HPDE6-E6E7 (cell line): ENCODE measurements at regions not wholly inside any gene's neighbourhood (a gene's known extent, or its start where the extent isn't known, plus 50 kb on each side); places are given as distances from the start of the nearest gene placed in this dataset.

ENCODE experiments used
- DNase-seq: peaks from one replicate; pipeline ENCODE4 v3.0.0; 2011; ENCODE audit warnings: missing footprints; ENCODE audit errors: extremely low spot score

DNA sequence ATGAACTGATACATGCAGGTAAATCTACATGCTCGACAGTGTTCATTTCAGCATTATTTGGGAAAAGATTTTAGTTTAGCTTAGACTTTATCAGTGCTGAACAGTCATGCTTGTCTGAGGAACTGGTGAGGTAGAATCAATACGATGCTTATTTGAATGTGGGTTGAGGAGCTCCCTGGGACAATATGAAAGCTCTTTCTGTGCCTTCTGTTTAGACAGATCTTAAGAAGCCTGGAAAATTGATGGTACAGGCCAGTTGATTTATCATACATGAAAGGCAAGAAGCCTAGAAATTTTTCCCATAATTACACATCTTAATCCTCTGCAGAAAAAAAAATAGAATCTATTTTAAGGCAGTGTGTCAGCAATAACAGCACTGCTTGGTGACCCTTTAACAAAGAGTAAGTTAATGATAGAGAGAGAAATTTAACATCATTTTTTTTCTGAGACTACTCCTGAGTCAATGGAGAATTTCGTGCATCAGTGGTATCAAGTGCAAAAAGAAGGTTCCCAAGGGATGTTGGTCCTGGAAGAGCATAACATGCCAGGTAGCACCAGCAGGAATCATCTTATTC lies 252.2 kb upstream of the CDH20 start:
- no peak for DNase-seq

GRCh38 chr18:61082976-61083630 lies 250.1 kb upstream of the CDH20 start:
- DNase-seq = no peak

- no peak for DNase-seq
These were observed 248.2 kb upstream of the CDH20 start for GRCh38 chr18:61085036-61085435.

- no peak for DNase-seq
These were observed 247.5 kb upstream of the CDH20 start for GRCh38 chr18:61085761-61086160.

- DNase-seq = no peak
These were observed 246.6 kb upstream of the CDH20 start for GRCh38 chr18:61086657-61087056.

DNA sequence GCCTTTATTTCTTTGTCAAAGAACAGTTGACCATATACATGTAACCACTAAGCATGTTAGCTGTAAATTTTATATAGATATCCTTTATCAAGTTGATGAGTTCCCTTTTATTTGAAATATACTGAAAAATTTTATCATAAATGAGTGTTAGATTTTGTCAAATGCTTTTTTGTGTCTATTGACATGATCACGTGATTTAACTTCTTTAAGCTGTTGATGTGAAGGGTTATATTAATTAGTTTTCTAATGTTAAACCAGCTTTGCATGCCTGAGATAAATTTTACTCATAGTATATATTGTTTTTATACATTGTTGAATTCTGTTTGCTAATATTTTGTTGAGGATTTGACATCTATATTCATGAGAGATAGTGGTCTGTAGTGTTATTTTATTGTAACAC lies 241.9 kb upstream of the CDH20 start:
- DNase-seq = no peak

DNA sequence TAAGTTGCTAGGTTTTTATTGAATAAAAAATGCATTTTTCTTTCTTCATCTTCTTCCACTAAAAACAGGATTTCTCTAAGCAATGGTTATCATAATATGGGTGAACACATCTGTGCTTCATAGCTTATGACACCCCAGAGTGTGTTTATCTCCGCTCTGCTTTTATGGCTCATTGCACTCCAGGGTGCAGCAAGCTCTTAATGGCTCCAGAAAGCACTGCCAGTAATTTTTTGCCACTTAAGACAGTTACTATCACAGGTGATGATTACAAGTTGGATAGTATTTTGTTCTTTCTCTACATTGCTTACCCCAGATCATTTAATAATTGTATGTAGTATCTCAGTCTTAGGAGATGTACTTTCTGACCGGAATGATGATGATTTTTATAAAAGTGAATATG lies 239.3 kb upstream of the CDH20 start:
- no peak for DNase-seq

DNA sequence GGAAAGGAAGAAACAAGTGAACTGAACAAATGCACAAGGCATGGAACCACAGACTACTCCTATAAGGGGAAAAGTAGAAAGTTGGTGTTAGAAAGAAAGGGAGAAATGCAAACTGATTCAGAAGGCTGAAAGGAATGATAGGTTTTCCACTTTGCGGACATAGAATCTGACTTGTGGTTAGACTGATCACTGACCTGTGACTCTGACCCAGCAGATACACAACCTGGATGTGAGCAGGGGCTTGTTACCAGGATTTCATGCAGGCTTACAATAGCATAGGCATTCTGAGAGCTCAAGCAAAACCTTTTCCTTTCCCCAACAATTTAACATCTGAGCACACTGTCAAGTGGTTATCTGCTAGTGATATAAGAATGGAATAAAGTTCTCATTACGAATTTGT lies 237.0 kb upstream of the CDH20 start:
- DNase-seq = no peak

DNA sequence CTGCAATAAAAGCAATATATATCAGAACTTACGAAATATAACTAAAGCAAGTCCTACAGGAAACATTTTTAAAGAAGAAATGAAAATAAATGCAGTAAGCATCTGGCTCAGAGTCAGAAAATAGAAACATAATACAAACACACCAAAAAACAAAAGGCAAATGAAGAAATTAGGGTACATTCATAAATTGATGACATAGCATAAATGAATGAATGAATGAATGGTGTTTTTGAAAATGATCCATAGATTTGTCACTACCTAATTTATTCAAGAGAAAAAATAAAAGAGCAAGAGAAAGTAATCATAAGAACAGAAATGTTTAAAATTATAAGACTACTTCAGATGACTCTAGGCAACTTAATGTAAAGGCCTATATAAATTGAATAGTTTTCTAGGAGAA lies 226.1 kb upstream of the CDH20 start:
- no peak for DNase-seq

DNA sequence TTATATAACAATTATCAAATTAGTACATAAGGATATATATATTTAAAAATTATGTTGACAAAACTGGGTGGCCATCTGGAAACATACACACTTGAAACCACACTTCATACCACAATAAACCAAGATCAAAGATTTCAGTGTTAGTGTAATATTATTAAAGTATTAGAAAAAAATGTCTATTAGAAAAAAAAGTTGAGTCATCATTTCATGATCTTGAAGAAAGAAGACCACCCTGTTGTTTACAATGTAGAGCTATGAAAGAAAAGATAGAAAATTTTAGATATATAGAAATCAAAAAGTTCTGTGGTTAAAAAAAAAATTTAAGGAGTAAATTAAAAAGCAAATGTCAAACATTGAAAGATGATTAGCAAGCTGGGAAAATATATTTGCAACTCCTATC lies 224.5 kb upstream of the CDH20 start:
- DNase-seq = no peak

DNA sequence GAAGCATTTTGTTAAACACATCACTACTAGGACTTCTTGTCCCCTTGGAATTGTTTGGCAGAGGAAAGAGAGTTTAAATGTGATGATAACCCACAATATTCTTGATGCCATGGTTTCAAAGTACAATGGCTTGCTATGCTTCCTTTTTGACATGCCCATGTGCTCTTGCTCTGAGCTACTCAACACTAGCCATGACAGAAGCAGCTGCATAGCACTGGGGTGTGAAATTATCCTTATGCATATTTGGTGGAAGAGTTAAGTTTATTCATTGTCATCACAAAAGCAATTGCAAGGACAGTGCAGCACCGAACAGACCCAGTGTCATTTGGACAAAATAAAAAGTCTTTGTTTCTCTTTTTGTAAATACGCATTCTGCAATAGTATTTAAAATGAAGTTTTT lies 209.9 kb upstream of the CDH20 start:
- no peak for DNase-seq

- no peak for DNase-seq
These were observed 205.3 kb upstream of the CDH20 start for GRCh38 chr18:61127714-61128467.

GRCh38 chr18:61129001-61129400 lies 204.2 kb upstream of the CDH20 start:
- no peak for DNase-seq

GRCh38 chr18:61132031-61132430 lies 201.2 kb upstream of the CDH20 start:
- DNase-seq = no peak

- DNase-seq = no peak
These were observed 199.4 kb upstream of the CDH20 start for GRCh38 chr18:61133783-61134182.

- DNase-seq = no peak
These were observed 196.4 kb upstream of the CDH20 start for GRCh38 chr18:61136711-61137251.

DNA sequence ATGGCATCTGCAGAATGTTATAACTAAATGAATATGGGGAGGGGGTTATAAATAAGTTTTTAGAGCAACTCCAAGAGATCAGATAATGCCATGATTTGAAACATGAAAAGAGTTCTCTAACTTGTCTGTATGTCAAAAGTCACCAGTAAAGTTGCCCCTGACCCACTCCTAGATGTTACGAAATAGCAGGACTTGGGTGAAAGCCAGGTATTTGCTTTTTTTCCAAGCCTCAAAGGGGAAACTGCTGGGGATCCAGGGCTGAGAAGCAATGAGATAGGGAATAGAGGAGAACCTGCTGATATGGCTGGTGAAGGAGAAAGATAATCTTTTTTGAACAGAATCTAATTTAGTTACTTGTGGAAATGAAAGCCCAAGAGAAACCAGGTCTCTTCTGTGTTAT lies 191.5 kb upstream of the CDH20 start:
- no peak for DNase-seq

GRCh38 chr18:61148322-61148721 lies 184.9 kb upstream of the CDH20 start:
- no peak for DNase-seq

DNA sequence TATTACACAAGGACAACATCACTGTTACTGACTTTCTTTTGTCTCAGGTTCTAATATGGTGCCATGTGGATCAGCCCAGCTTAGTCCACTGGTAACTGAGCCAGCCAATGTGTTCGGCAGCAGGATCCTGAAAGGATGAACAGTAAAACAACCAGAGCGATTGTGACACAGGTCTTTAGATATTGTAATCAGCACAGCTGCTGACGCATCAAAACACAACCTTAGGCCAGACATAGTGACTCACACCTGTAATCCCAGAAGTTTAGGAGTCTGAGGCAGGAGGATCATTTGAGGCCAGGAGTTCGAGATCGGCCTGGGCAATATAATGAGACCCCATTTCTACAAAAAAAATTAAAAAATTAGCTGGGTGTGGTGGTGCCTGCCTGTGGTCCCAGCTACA lies 183.4 kb upstream of the CDH20 start:
- no peak for DNase-seq

- no peak for DNase-seq
These were observed 179.7 kb upstream of the CDH20 start for GRCh38 chr18:61153571-61153970.

DNA sequence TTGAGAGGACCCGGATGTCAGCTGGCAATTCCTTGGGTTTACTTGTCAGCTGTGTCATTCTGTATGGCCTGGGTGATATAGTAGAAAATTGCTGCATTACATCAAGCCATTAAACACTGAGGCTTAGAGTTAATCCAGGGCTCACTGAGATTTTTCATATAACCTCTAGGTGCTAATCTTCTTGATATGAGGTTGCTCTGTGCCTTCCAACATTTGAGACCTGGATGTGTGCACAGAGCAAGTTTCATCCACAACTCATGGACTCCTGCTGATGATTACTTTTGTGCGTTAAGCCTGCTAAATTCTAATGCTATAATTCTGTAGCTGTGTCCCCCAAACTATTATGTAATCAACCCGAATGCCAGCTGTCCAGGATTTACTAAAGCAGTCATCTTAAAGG lies 178.4 kb upstream of the CDH20 start:
- no peak for DNase-seq

DNA sequence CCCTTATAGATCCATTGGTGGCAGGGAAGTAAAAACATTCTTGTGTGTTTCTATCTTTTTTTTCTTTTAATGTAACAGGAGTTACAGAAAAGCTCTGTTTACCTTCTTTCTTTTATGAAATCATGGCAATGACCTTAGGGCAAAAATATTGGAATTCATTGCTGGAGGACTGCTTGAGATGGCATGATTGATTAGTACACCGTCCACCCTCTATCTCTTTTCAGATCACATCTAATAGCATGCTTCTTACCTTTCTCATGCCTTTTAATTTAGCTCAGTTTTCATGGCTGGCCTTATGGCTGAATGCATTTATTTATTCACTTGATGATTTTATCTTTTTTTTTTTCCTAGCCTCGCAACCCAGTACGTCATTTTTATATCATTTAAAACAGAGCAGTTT lies 177.6 kb upstream of the CDH20 start:
- DNase-seq = no peak

GRCh38 chr18:61157451-61157850 lies 175.8 kb upstream of the CDH20 start:
- no peak for DNase-seq
